ENCODE measurements at regions not wholly inside any gene's neighbourhood (a gene's known extent, or its start where the extent isn't known, plus 50 kb on each side); places are given as distances from the start of the nearest gene placed in this dataset.

DNA sequence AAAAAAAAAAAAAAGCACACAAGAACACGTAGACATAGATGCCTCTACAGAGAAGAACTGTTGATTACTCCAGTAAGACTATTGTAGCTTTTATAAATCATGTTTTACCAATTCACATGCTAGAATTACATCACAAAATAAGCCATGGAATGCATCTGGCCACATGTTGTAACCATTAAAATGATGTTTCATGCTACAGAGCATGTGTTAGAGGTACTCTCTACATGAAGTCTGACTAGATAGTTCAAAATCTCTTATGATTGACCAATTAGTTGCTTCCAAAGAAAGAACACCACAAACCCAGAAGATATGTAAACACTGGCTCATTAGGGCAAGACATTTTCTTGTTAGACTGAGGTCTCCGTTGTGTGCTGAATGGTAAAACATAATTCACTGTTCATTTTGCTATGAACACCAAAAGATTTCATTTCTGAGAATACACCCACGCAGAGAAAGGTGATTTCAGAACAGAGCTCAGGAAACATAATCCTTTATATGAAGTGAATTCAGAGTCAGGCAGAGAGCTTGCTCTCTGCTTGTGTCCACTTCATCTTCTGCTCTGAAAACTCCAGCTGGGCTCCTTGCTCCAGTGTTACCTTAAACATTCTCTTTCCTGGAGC lies 411.4 kb upstream of the SOX9 start (continued):
- TF ChIP-seq, protein P1, sequence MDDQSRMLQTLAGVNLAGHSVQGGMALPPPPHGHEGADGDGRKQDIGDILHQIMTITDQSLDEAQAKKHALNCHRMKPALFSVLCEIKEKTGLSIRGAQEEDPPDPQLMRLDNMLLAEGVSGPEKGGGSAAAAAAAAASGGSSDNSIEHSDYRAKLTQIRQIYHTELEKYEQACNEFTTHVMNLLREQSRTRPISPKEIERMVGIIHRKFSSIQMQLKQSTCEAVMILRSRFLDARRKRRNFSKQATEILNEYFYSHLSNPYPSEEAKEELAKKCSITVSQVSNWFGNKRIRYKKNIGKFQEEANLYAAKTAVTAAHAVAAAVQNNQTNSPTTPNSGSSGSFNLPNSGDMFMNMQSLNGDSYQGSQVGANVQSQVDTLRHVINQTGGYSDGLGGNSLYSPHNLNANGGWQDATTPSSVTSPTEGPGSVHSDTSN (IDR thresholded peaks at IDR 0.05), result no peak
- no peak for TF ChIP-seq CBX2 (IDR thresholded peaks at IDR 0.05; ENCODE audit: borderline replicate concordance, low read depth)
- no peak for TF ChIP-seq MYC (IDR thresholded peaks at IDR 0.05; ENCODE audit: borderline replicate concordance, low read length)
- TF ChIP-seq GATA3 (IDR thresholded peaks at IDR 0.05; ENCODE audit: borderline replicate concordance), result no peak
- TF ChIP-seq KDM1A (IDR thresholded peaks at IDR 0.05; ENCODE audit: low read depth), result no peak
- no peak for TF ChIP-seq RARB (CRISPR knock-in tag; IDR thresholded peaks at IDR 0.05)
- no peak for TF ChIP-seq RFX5 (IDR thresholded peaks at IDR 0.05)
- TF ChIP-seq FOSB (CRISPR knock-in tag; IDR thresholded peaks at IDR 0.05), result no peak
- TF ChIP-seq RAD21 (conservative IDR thresholded peaks at IDR 0.05 in 1 of 2, IDR thresholded peaks at IDR 0.05 in 1 of 2), result no peak

DNA sequence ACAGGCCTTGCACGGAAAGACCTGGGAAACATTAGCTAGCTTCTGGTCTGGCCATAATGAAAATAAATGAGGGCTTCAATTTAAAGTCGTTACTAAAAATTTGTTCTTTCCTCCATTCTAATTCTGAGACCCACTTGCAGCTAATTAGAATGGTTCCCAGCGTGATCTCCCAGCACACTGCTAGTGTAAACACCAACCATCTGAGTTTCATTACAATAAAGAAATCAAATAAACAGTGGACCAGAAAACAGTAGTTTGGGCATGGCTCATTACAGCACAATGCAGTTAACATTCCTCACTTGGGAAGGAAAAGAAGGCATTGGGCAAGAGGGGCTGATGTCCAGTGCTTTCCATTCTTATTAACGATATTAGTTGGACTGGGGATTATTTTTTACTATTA lies 410.9 kb upstream of the SOX9 start:
- 22% methylated on average over 4 of the region's 4 CpGs for WGBS (ENCODE audit: missing lambda C conversion rate)
- TF ChIP-seq HOXB13 (CRISPR knock-in tag; IDR thresholded peaks at IDR 0.05; ENCODE audit: low read depth) (no peak), FOSL2 (IDR thresholded peaks at IDR 0.05) (no peak), FOSL2 (CRISPR knock-in tag; IDR thresholded peaks at IDR 0.05) (no peak), JUN (IDR thresholded peaks at IDR 0.05) (no peak), KDM5A (IDR thresholded peaks at IDR 0.05) (no peak), MAFK (IDR thresholded peaks at IDR 0.05; ENCODE audit: partially characterized antibody) (no peak), CHD4 (IDR thresholded peaks at IDR 0.05; ENCODE audit: borderline replicate concordance) (no peak), POLR2A (IDR thresholded peaks at IDR 0.05; ENCODE audit: low read length) (no peak)
- TF ChIP-seq, protein P2, sequence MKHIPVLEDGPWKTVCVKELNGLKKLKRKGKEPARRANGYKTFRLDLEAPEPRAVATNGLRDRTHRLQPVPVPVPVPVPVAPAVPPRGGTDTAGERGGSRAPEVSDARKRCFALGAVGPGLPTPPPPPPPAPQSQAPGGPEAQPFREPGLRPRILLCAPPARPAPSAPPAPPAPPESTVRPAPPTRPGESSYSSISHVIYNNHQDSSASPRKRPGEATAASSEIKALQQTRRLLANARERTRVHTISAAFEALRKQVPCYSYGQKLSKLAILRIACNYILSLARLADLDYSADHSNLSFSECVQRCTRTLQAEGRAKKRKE (CRISPR knock-in tag; IDR thresholded peaks at IDR 0.05; ENCODE audit: low read depth), result no peak
- no peak overlapping the region for H3K27ac ChIP-seq
- H3K4me1 ChIP-seq, result no peaks in the 10 kb centered on the region
- ChIA-PET POLR2A (no interaction called here), CTCF (interaction anchor here (1.4 kb wide), 1 partner anchor 36 kb away, joined by 4 read pairs; no protein-coding TSS in a partner anchor)
- H3K4me2 ChIP-seq, result no peak overlapping the region
- H3K4me3 ChIP-seq, result no peak overlapping the region
- H3K9me3 ChIP-seq, result no peaks in the 10 kb centered on the region
- FAIRE-seq (no peak), ATAC-seq (no peak), DNase-seq (ENCODE audit: low read depth in 1 of 2, low spot score in 1 of 2) (no peak)

DNA sequence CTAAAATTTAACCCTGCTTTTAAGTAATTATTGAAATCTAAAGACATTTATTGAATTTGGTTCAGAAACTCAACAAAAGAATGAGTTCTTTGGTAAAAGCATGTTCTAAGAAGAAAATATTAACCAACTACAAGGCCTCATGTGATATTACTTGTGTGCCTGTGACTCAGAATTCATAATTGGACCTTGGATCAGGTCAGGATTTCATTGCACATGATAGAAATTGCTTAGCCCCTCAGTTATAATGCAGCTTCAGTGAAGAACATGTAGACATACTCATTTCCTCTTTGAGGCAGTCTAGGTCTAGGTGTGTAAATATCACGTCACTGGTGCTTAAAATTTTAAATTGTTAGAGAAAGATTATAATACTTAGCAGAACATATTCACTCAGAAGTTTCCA lies 410.0 kb upstream of the SOX9 start:
- no peaks in the 10 kb centered on the region for H3K9me3 ChIP-seq
- no peaks in the 10 kb centered on the region for H3K4me1 ChIP-seq
- ATAC-seq, result no peak
- WGBS (ENCODE audit: missing lambda C conversion rate), result 24% methylated on average over 1 of the region's 1 CpG
- DNase-seq (ENCODE audit: low read depth in 1 of 2, low spot score in 1 of 2), result no peak
- POLR2A ChIA-PET, result no interaction called here
- no peak for FAIRE-seq
- TF ChIP-seq JUN (IDR thresholded peaks at IDR 0.05) (no peak), CBX2 (IDR thresholded peaks at IDR 0.05; ENCODE audit: borderline replicate concordance, low read depth) (no peak), RAD21 (conservative IDR thresholded peaks at IDR 0.05 in 1 of 2, IDR thresholded peaks at IDR 0.05 in 1 of 2) (no peak), MAFK (IDR thresholded peaks at IDR 0.05; ENCODE audit: partially characterized antibody) (no peak), EP300 (IDR thresholded peaks at IDR 0.05) (no peak), MYC (IDR thresholded peaks at IDR 0.05; ENCODE audit: borderline replicate concordance, low read length) (no peak), CBX8 (IDR thresholded peaks at IDR 0.05) (no peak), POLR2AphosphoS2 (conservative IDR thresholded peaks at IDR 0.05; ENCODE audit: low read length) (no peak), SMC3 (IDR thresholded peaks at IDR 0.05) (no peak), CHD4 (IDR thresholded peaks at IDR 0.05; ENCODE audit: borderline replicate concordance) (no peak), NFE2L2 (conservative IDR thresholded peaks at IDR 0.05; ENCODE audit: low read length) (no peak)
- TF ChIP-seq, protein P2 (CRISPR knock-in tag; IDR thresholded peaks at IDR 0.05; ENCODE audit: low read depth), result no peak
- TF ChIP-seq, protein P3, sequence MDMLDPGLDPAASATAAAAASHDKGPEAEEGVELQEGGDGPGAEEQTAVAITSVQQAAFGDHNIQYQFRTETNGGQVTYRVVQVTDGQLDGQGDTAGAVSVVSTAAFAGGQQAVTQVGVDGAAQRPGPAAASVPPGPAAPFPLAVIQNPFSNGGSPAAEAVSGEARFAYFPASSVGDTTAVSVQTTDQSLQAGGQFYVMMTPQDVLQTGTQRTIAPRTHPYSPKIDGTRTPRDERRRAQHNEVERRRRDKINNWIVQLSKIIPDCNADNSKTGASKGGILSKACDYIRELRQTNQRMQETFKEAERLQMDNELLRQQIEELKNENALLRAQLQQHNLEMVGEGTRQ (IDR thresholded peaks at IDR 0.05), result no peak
- TF ChIP-seq, protein P4, sequence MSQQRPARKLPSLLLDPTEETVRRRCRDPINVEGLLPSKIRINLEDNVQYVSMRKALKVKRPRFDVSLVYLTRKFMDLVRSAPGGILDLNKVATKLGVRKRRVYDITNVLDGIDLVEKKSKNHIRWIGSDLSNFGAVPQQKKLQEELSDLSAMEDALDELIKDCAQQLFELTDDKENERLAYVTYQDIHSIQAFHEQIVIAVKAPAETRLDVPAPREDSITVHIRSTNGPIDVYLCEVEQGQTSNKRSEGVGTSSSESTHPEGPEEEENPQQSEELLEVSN (IDR thresholded peaks at IDR 0.05; ENCODE audit: borderline replicate concordance, low read depth), result no peak
- TF ChIP-seq, protein P5, sequence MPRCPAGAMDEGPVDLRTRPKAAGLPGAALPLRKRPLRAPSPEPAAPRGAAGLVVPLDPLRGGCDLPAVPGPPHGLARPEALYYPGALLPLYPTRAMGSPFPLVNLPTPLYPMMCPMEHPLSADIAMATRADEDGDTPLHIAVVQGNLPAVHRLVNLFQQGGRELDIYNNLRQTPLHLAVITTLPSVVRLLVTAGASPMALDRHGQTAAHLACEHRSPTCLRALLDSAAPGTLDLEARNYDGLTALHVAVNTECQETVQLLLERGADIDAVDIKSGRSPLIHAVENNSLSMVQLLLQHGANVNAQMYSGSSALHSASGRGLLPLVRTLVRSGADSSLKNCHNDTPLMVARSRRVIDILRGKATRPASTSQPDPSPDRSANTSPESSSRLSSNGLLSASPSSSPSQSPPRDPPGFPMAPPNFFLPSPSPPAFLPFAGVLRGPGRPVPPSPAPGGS (IDR thresholded peaks at IDR 0.05), result no peak
- CTCF ChIA-PET, result no interaction called here
- no peak overlapping the region for H3K4me3 ChIP-seq
- H3K27ac ChIP-seq, result no peak overlapping the region
- H3K4me2 ChIP-seq, result no peak overlapping the region
